Upper lobe of left lung (tissue), 4 donors: ENCODE measurements at regions not wholly inside any gene's neighbourhood (a gene's known extent, or its start where the extent isn't known, plus 50 kb on each side); places are given as distances from the start of the nearest gene placed in this dataset.

Source experiments
- POLR2A ChIP-seq, 4 donors: fragments of 450-650 bp; IDR thresholded peaks; one replicate each; pipeline ENCODE4 v1.5.1; 2016 to 2017; ENCODE audit warnings: antibody characterized with exemption in 4 of 4, mild to moderate bottlenecking in 2 of 4
- TF ChIP-seq, protein P1 (sequence below), 6 experiments: fragments of 450-650 bp in 4 of 6; fragments of 200-600 bp in 2 of 6; sonication (generic) in 2 of 6; IDR thresholded peaks; one replicate each; pipeline ENCODE4 v1.5.1; 2016 to 2019; ENCODE audit warnings: antibody characterized with exemption in 6 of 6

DNA sequence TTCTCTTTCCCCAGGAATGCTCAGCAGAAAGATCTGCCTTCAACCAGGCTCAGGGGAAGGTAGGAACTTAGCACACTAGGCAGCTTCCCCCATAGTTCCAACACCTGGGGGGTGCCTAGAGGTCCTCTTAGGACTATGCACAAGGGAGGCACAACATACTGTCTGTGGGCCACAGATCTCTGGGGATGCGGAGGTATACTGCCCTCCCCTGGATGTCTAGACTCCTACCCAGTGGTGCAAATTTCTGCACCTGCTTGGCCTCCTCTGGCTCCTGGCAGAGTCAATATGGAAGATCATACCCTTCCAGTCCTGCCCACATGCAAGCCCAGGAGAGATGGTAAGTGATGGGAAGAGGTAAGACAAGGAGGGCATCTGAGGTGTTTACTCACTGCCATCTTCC, 247.5 kb upstream of the DAPK1 start:
- no peak for TF ChIP-seq POLR2A (IDR thresholded peaks at IDR 0.05)
- TF ChIP-seq, protein P1, sequence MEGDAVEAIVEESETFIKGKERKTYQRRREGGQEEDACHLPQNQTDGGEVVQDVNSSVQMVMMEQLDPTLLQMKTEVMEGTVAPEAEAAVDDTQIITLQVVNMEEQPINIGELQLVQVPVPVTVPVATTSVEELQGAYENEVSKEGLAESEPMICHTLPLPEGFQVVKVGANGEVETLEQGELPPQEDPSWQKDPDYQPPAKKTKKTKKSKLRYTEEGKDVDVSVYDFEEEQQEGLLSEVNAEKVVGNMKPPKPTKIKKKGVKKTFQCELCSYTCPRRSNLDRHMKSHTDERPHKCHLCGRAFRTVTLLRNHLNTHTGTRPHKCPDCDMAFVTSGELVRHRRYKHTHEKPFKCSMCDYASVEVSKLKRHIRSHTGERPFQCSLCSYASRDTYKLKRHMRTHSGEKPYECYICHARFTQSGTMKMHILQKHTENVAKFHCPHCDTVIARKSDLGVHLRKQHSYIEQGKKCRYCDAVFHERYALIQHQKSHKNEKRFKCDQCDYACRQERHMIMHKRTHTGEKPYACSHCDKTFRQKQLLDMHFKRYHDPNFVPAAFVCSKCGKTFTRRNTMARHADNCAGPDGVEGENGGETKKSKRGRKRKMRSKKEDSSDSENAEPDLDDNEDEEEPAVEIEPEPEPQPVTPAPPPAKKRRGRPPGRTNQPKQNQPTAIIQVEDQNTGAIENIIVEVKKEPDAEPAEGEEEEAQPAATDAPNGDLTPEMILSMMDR (IDR thresholded peaks at IDR 0.05), result no peak
